Activated naive CD4-positive, alpha-beta T cell (primary cell): ENCODE measurements at regions not wholly inside any gene's neighbourhood (a gene's known extent, or its start where the extent isn't known, plus 50 kb on each side); places are given as distances from the start of the nearest gene placed in this dataset.

Source experiments
- DNase-seq, 4 experiments: peaks; one replicate each; lab custom pipeline; 2025; lab: John Stamatoyannopoulos, UW

- DNase-seq: no peak
These were observed 87.9 kb downstream of the THBS2 start for GRCh38 chr6:169165561-169166300.

GRCh38 chr6:169164986-169165385 is 88.7 kb downstream of the THBS2 start:
- DNase-seq: no peak

GRCh38 chr6:169164451-169164850 is 89.2 kb downstream of the THBS2 start:
- no peak for DNase-seq

- DNase-seq: no peak
These were observed 90.2 kb downstream of the THBS2 start for GRCh38 chr6:169163411-169163901.

GRCh38 chr6:169162752-169163407 is 90.8 kb downstream of the THBS2 start:
- no peak for DNase-seq

- no peak for DNase-seq
These were observed 91.4 kb downstream of the THBS2 start for GRCh38 chr6:169162249-169162648.

- DNase-seq: no peak
These were observed 92.0 kb downstream of the THBS2 start for GRCh38 chr6:169161572-169162167.

GRCh38 chr6:169160855-169161560 is 92.6 kb downstream of the THBS2 start:
- no peak for DNase-seq

GRCh38 chr6:169160091-169160854 is 93.4 kb downstream of the THBS2 start:
- DNase-seq: no peak

- no peak for DNase-seq
These were observed 94.3 kb downstream of the THBS2 start for GRCh38 chr6:169159331-169159730.

GRCh38 chr6:169158691-169159090 is 95.0 kb downstream of the THBS2 start:
- no peak for DNase-seq

- no peak for DNase-seq
These were observed 95.5 kb downstream of the THBS2 start for GRCh38 chr6:169158174-169158573.

GRCh38 chr6:169157197-169158148 is 96.2 kb downstream of the THBS2 start:
- no peak for DNase-seq

GRCh38 chr6:169156793-169157147 is 96.9 kb downstream of the THBS2 start:
- no peak for DNase-seq

GRCh38 chr6:169156108-169156792 is 97.4 kb downstream of the THBS2 start:
- no peak for DNase-seq

GRCh38 chr6:169155481-169155880 is 98.2 kb downstream of the THBS2 start:
- no peak for DNase-seq

- no peak for DNase-seq
These were observed 100.2 kb downstream of the THBS2 start for GRCh38 chr6:169153401-169153800.

GRCh38 chr6:169146521-169146920 is 107.1 kb downstream of the THBS2 start:
- DNase-seq: no peak

- DNase-seq: no peak
These were observed 107.6 kb downstream of the THBS2 start for GRCh38 chr6:169145991-169146501.

- DNase-seq: no peak
These were observed 108.2 kb downstream of the THBS2 start for GRCh38 chr6:169145496-169145895.
